ENCODE measurements at regions not wholly inside any gene's neighbourhood (a gene's known extent, or its start where the extent isn't known, plus 50 kb on each side); places are given as distances from the start of the nearest gene placed in this dataset.

DNA sequence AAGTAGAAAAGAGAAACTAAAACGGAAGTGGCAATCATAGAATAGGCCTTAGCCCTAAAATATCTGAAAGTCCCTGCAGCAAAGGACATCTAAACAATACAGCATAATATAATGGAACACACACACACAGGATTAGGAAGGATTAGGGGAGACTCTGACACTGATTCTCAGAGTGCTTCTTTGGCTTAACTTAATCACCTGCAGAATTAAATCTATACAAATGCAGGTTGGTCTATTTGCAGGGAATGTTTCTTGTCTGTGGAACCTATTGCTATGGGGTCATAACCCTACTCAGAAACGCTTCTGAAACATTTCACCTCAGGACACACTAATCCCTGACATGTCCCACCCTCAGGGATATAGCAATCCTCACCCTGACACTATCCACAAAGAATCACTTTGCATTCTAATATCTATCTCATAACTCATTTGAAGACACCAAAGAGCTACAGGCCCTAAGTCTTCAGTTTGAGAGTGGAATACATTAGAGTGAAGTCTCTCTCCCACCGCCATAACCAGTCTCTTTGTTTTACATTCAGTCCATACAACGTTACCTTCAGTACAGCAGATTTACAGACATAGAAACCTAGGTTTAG, 1041.2 kb downstream of the TUSC7 start:
- H3K79me2 ChIP-seq (ENCODE audit: low read length): no peaks in the 10 kb centered on the region
- CTCF ChIA-PET: no interaction called here
- no peak overlapping the region for H3K9ac ChIP-seq (ENCODE audit: low read length)
- POLR2A ChIA-PET (ENCODE audit: unreplicated experiment): no interaction called here
- H3K36me3 ChIP-seq (ENCODE audit: low read depth, low read length): no peaks in the 10 kb centered on the region
- DNase-seq (no peak), ATAC-seq (no peak)
- no peak overlapping the region for H3K4me3 ChIP-seq (ENCODE audit: low read length)
- intact Hi-C loops (cut with micrococcal nuclease): no loop called here
- no peak overlapping the region for H3K27ac ChIP-seq (ENCODE audit: low read length)
- no peak overlapping the region for H3K4me2 ChIP-seq (ENCODE audit: low read length)
- H2AFZ ChIP-seq (ENCODE audit: low read length): no peak overlapping the region
- no peaks in the 10 kb centered on the region for H3K27me3 ChIP-seq (ENCODE audit: low read length)
- no peaks in the 10 kb centered on the region for H3K4me1 ChIP-seq (ENCODE audit: insufficient read depth, low read length)
- H3K9me3 ChIP-seq (ENCODE audit: low read length): peaks cover 3% of the 10 kb centered on the region; the same call in 1 of the 2 replicates
- no peaks in the 10 kb centered on the region for H3F3A ChIP-seq (ENCODE audit: low read length, unreplicated experiment)
- no peaks in the 10 kb centered on the region for H4K20me1 ChIP-seq (ENCODE audit: low read length)
- no peaks in the 10 kb centered on the region for H3K9me2 ChIP-seq (replicated peaks; ENCODE audit: low read length)
- TF ChIP-seq EZH2 (IDR thresholded peaks at IDR 0.05; ENCODE audit: low read length, unreplicated experiment) (no peak), EZH2phosphoT487 (IDR thresholded peaks at IDR 0.05; ENCODE audit: borderline replicate concordance, low read length) (no peak)
- TF ChIP-seq, protein P1, sequence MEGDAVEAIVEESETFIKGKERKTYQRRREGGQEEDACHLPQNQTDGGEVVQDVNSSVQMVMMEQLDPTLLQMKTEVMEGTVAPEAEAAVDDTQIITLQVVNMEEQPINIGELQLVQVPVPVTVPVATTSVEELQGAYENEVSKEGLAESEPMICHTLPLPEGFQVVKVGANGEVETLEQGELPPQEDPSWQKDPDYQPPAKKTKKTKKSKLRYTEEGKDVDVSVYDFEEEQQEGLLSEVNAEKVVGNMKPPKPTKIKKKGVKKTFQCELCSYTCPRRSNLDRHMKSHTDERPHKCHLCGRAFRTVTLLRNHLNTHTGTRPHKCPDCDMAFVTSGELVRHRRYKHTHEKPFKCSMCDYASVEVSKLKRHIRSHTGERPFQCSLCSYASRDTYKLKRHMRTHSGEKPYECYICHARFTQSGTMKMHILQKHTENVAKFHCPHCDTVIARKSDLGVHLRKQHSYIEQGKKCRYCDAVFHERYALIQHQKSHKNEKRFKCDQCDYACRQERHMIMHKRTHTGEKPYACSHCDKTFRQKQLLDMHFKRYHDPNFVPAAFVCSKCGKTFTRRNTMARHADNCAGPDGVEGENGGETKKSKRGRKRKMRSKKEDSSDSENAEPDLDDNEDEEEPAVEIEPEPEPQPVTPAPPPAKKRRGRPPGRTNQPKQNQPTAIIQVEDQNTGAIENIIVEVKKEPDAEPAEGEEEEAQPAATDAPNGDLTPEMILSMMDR (conservative IDR thresholded peaks at IDR 0.05; ENCODE audit: low read depth, low read length): no peak
- BruUV-seq (replicated peaks): no TSS peak

DNA sequence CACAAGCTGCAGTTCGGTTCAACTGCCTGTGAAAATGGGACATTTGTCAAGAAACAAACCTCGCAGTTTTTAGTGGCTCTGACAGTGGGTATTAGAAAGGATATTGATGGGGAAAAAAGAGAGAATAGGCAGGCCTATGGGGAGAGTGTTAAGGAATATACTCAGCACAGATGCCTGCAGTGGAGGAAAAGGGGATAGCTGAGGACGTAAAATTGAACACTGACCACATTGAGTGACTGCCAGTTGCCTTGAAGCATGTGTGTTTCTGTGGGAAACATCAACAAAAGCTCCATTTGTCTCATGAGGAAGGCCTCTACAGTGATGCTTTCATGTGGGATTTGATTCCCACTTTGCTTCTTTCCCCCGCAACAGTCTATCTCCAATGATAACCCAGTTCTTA, 1042.1 kb downstream of the TUSC7 start:
- H3F3A ChIP-seq (ENCODE audit: low read length, unreplicated experiment): no peaks in the 10 kb centered on the region
- H2AFZ ChIP-seq (ENCODE audit: low read length): no peak overlapping the region
- H3K9ac ChIP-seq (ENCODE audit: low read length): no peak overlapping the region
- H3K4me1 ChIP-seq (ENCODE audit: insufficient read depth, low read length): no peaks in the 10 kb centered on the region
- no peaks in the 10 kb centered on the region for H4K20me1 ChIP-seq (ENCODE audit: low read length)
- intact Hi-C loops (cut with micrococcal nuclease): no loop called here
- ATAC-seq: no peak
- no peak for DNase-seq
- no peaks in the 10 kb centered on the region for H3K36me3 ChIP-seq (ENCODE audit: low read depth, low read length)
- BruUV-seq (replicated peaks): no TSS peak
- no peaks in the 10 kb centered on the region for H3K79me2 ChIP-seq (ENCODE audit: low read length)
- H3K27ac ChIP-seq (ENCODE audit: low read length): no peak overlapping the region
- ChIA-PET POLR2A (ENCODE audit: unreplicated experiment) (no interaction called here), CTCF (no interaction called here)
- peaks cover 6% of the 10 kb centered on the region; the same call in 1 of the 2 replicates for H3K9me3 ChIP-seq (ENCODE audit: low read length)
- TF ChIP-seq EZH2phosphoT487 (IDR thresholded peaks at IDR 0.05; ENCODE audit: borderline replicate concordance, low read length) (no peak), EZH2 (IDR thresholded peaks at IDR 0.05; ENCODE audit: low read length, unreplicated experiment) (no peak)
- TF ChIP-seq, protein P1 (conservative IDR thresholded peaks at IDR 0.05; ENCODE audit: low read depth, low read length): no peak
- H3K27me3 ChIP-seq (ENCODE audit: low read length): no peaks in the 10 kb centered on the region
- no peaks in the 10 kb centered on the region for H3K9me2 ChIP-seq (replicated peaks; ENCODE audit: low read length)
- no peak overlapping the region for H3K4me3 ChIP-seq (ENCODE audit: low read length)
- H3K4me2 ChIP-seq (ENCODE audit: low read length): no peak overlapping the region

DNA sequence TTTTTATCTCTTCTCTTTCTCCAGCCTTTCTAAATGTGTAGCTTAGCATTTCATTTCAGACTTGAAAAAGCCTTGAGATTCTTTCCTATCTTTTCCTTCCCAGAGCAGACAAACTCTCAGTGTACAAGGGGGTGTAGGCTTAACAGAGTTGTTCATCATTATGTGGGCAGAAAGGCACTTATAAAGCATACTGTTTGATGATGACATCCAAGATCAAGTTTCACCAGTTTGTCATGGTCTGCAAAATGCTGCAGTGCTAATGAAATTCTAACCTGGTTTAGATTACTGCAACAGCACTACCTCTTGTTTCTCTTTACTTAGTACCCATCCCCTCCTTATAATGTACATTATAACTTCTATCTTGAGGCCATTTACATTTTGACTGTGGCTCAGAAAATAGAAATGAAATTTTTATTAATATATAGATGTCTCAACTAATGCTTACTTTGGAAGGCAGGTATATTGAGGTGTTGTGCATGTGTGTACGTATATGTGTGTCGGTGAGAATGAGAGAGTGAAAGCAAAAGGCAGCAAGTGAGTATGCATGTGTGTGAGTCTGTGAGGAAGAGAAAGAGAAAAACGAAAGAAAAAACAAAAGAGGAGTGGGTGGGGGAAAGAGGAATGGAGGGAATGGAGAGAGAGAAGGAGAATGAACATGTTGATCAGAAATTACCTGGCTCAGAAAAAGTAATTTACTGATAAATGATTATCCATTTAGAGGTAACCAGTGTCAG, 1043.6 kb downstream of the TUSC7 start:
- H3K4me1 ChIP-seq (ENCODE audit: insufficient read depth, low read length): no peaks in the 10 kb centered on the region
- no peaks in the 10 kb centered on the region for H3F3A ChIP-seq (ENCODE audit: low read length, unreplicated experiment)
- ChIA-PET POLR2A (ENCODE audit: unreplicated experiment) (no interaction called here), CTCF (no interaction called here)
- no peaks in the 10 kb centered on the region for H4K20me1 ChIP-seq (ENCODE audit: low read length)
- no peak overlapping the region for H3K4me2 ChIP-seq (ENCODE audit: low read length)
- ATAC-seq (no peak), DNase-seq (peak; percentile 21)
- TF ChIP-seq, protein P1 (conservative IDR thresholded peaks at IDR 0.05; ENCODE audit: low read depth, low read length): no peak
- no peak for TF ChIP-seq EZH2 (IDR thresholded peaks at IDR 0.05; ENCODE audit: low read length, unreplicated experiment)
- no peak for TF ChIP-seq EZH2phosphoT487 (IDR thresholded peaks at IDR 0.05; ENCODE audit: borderline replicate concordance, low read length)
- no peaks in the 10 kb centered on the region for H3K9me2 ChIP-seq (replicated peaks; ENCODE audit: low read length)
- peaks cover 14% of the 10 kb centered on the region; the same call in 1 of the 2 replicates for H3K9me3 ChIP-seq (ENCODE audit: low read length)
- no peaks in the 10 kb centered on the region for H3K79me2 ChIP-seq (ENCODE audit: low read length)
- no peak overlapping the region for H2AFZ ChIP-seq (ENCODE audit: low read length)
- H3K27ac ChIP-seq (ENCODE audit: low read length): no peak overlapping the region
- H3K36me3 ChIP-seq (ENCODE audit: low read depth, low read length): no peaks in the 10 kb centered on the region
- H3K27me3 ChIP-seq (ENCODE audit: low read length): no peaks in the 10 kb centered on the region
- no peak overlapping the region for H3K4me3 ChIP-seq (ENCODE audit: low read length)
- no TSS peak for BruUV-seq (replicated peaks)
- intact Hi-C loops (cut with micrococcal nuclease): no loop called here
- no peak overlapping the region for H3K9ac ChIP-seq (ENCODE audit: low read length)

All from PC-3 (cell line).